Astrocyte of the cerebellum (primary cell): ENCODE measurements at regions not wholly inside any gene's neighbourhood (a gene's known extent, or its start where the extent isn't known, plus 50 kb on each side); places are given as distances from the start of the nearest gene placed in this dataset.

Source experiments
- DNase-seq: peaks from one replicate; pipeline ENCODE4 v3.0.0-alpha.2; 2011; ENCODE audit warnings: low read depth
- H3K4me3 ChIP-seq: 2 replicates; pipeline ENCODE4 v1.5.1; 2011; ENCODE audit warnings: mild to moderate bottlenecking, low read depth, low read length, moderate library complexity
- CTCF ChIP-seq: IDR thresholded peaks from 2 replicates; pipeline ENCODE4 v1.5.1; 2012; ENCODE audit warnings: low read length, low read depth, moderate library complexity, mild to moderate bottlenecking; ENCODE audit errors: missing control alignments
- in situ Hi-C: cut with HindIII; loops from 2 replicates; pipeline ENCODE4 v1.10.0; 2017; ENCODE audit warnings: low sequenced_read_pairs

GRCh38 chr15:95598251-95598855 is 732.1 kb upstream of the NR2F2 start:
- no peak for TF ChIP-seq CTCF
- H3K4me3 ChIP-seq = no peak overlapping the region
- in situ Hi-C loops = no loop called here
- no peak for DNase-seq

GRCh38 chr15:95600367-95600766 is 730.1 kb upstream of the NR2F2 start:
- H3K4me3 ChIP-seq = no peak overlapping the region
- in situ Hi-C loops = no loop called here
- DNase-seq = no peak
- no peak for TF ChIP-seq CTCF

GRCh38 chr15:95600884-95601283 is 729.6 kb upstream of the NR2F2 start:
- TF ChIP-seq CTCF = no peak
- in situ Hi-C loops = no loop called here
- no peak for DNase-seq
- no peak overlapping the region for H3K4me3 ChIP-seq

- in situ Hi-C loops = no loop called here
- DNase-seq = no peak
- H3K4me3 ChIP-seq = no peak overlapping the region
- TF ChIP-seq CTCF = no peak
Observed at GRCh38 chr15:95601525-95601924, 729.0 kb upstream of the NR2F2 start.

- no peak for DNase-seq
- in situ Hi-C loops = no loop called here
- TF ChIP-seq CTCF = no peak
- no peak overlapping the region for H3K4me3 ChIP-seq
Observed at GRCh38 chr15:95603802-95604201, 726.7 kb upstream of the NR2F2 start.

GRCh38 chr15:95604634-95605036 is 725.9 kb upstream of the NR2F2 start:
- no peak overlapping the region for H3K4me3 ChIP-seq
- no peak for TF ChIP-seq CTCF
- peak; percentile 94 for DNase-seq
- in situ Hi-C loops = no loop called here
